ENCODE measurements at regions not wholly inside any gene's neighbourhood (a gene's known extent, or its start where the extent isn't known, plus 50 kb on each side); places are given as distances from the start of the nearest gene placed in this dataset.

GRCh38 chrX:37904833-37905232, 57.5 kb upstream of the DYNLT3 start:
- no peak overlapping the region for H3K4me3 ChIP-seq (ENCODE audit: low read depth, low read length)
- no peak for TF ChIP-seq CTCF (IDR thresholded peaks at IDR 0.05; ENCODE audit: low read depth, low read length, missing control alignments)
- DNase-seq (ENCODE audit: low read depth): no peak

- H3K4me3 ChIP-seq (ENCODE audit: low read depth, low read length): no peak overlapping the region
- no peak for TF ChIP-seq CTCF (IDR thresholded peaks at IDR 0.05; ENCODE audit: low read depth, low read length, missing control alignments)
- DNase-seq (ENCODE audit: low read depth): no peak
Observed at GRCh38 chrX:37905436-37906147, 58.2 kb upstream of the DYNLT3 start.

- TF ChIP-seq CTCF (IDR thresholded peaks at IDR 0.05; ENCODE audit: low read depth, low read length, missing control alignments): no peak
- no peak for DNase-seq (ENCODE audit: low read depth)
- no peak overlapping the region for H3K4me3 ChIP-seq (ENCODE audit: low read depth, low read length)
Observed at GRCh38 chrX:37906357-37906756, 59.0 kb upstream of the DYNLT3 start.

GRCh38 chrX:37910186-37910585, 62.8 kb upstream of the DYNLT3 start:
- no peak for TF ChIP-seq CTCF (IDR thresholded peaks at IDR 0.05; ENCODE audit: low read depth, low read length, missing control alignments)
- no peak for DNase-seq (ENCODE audit: low read depth)
- H3K4me3 ChIP-seq (ENCODE audit: low read depth, low read length): no peak overlapping the region

GRCh38 chrX:37912304-37912703, 64.9 kb upstream of the DYNLT3 start:
- no peak for DNase-seq (ENCODE audit: low read depth)
- no peak overlapping the region for H3K4me3 ChIP-seq (ENCODE audit: low read depth, low read length)
- no peak for TF ChIP-seq CTCF (IDR thresholded peaks at IDR 0.05; ENCODE audit: low read depth, low read length, missing control alignments)

- no peak for DNase-seq (ENCODE audit: low read depth)
- no peak overlapping the region for H3K4me3 ChIP-seq (ENCODE audit: low read depth, low read length)
- TF ChIP-seq CTCF (IDR thresholded peaks at IDR 0.05; ENCODE audit: low read depth, low read length, missing control alignments): no peak
Observed at GRCh38 chrX:37912777-37913176, 65.4 kb upstream of the DYNLT3 start.

- DNase-seq (ENCODE audit: low read depth): no peak
- TF ChIP-seq CTCF (IDR thresholded peaks at IDR 0.05; ENCODE audit: low read depth, low read length, missing control alignments): no peak
- H3K4me3 ChIP-seq (ENCODE audit: low read depth, low read length): no peak overlapping the region
Observed at GRCh38 chrX:37918168-37918567, 70.8 kb upstream of the DYNLT3 start.
